ENCODE measurements at regions not wholly inside any gene's neighbourhood (a gene's known extent, or its start where the extent isn't known, plus 50 kb on each side); places are given as distances from the start of the nearest gene placed in this dataset.

DNA sequence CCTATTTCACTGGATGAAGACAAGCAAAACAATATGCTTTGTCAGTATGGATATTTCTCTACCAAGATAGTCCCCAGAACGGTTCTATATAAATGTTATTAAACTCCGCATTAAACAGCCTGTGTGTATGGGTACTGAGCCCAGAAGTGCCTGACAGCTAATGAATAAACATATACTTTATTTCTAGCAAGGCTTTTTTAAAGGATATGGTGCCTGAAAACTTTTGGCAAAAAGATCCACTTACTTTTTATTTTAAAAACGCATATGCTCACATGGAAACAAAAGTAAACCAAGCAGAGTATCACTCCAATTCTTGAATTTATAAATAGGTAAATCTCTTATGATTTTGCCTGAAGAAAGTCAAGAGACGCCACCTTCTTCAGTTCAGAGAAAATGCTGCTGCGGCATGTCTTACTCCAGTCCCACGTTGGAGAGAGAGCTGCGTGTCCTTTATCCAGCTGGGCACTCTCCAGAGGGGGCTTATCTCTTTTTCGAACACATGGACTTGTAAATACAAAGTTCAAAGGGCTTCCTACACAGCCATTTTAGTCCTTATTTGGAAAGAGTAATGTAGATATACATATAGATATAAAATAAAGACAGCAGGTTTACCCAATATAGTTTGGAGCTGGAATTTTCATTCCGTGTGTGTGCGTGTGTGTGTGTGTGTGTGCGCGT is 264.2 kb downstream of the ADAMTS20 start:
- H2AFZ ChIP-seq (ENCODE audit: control insufficient read depth, low read length): peak overlapping the region; percentile 74
- peak overlapping the region; percentile 25 for H3K9ac ChIP-seq (ENCODE audit: control insufficient read depth, extremely low read depth, insufficient read depth, low read length)

DNA sequence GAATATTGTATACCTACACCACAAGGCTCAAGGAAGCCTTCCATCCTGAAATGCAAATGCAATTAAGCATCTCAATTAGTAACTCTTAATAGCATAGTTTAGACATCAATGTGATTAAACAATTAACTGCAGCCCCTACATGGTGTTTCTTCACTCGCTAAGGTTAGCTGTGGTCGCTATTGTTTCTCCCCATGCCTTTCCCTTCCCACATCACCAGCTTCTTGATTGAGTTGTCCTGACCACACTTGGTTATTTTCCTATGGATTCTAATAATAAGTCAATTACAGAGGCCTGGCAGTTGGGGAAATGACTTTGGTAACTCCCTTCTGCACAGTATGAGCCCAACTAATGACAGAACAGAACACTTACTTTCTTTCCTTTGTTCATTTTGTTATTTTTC is 265.0 kb downstream of the ADAMTS20 start:
- no peaks in the 10 kb centered on the region for H4K20me1 ChIP-seq (ENCODE audit: control insufficient read depth, extremely low read depth, insufficient read depth, low read length)
- no peak overlapping the region for H2AFZ ChIP-seq (ENCODE audit: control insufficient read depth, low read length)
- no peak overlapping the region for H3K27ac ChIP-seq (ENCODE audit: control insufficient read depth, insufficient read depth, low read length)
- H3K9ac ChIP-seq (ENCODE audit: control insufficient read depth, extremely low read depth, insufficient read depth, low read length): no peak overlapping the region
- dilution Hi-C loops (cut with MboI; ENCODE audit: extremely low pct_ligation_motif_present, low sequenced_read_pairs): no loop called here
- TF ChIP-seq EZH2 (IDR thresholded peaks at IDR 0.05; ENCODE audit: low read length): no peak
- TF ChIP-seq, protein P1, sequence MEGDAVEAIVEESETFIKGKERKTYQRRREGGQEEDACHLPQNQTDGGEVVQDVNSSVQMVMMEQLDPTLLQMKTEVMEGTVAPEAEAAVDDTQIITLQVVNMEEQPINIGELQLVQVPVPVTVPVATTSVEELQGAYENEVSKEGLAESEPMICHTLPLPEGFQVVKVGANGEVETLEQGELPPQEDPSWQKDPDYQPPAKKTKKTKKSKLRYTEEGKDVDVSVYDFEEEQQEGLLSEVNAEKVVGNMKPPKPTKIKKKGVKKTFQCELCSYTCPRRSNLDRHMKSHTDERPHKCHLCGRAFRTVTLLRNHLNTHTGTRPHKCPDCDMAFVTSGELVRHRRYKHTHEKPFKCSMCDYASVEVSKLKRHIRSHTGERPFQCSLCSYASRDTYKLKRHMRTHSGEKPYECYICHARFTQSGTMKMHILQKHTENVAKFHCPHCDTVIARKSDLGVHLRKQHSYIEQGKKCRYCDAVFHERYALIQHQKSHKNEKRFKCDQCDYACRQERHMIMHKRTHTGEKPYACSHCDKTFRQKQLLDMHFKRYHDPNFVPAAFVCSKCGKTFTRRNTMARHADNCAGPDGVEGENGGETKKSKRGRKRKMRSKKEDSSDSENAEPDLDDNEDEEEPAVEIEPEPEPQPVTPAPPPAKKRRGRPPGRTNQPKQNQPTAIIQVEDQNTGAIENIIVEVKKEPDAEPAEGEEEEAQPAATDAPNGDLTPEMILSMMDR (optimal IDR thresholded peaks at IDR 0.05 in 1 of 3, IDR thresholded peaks at IDR 0.05 in 1 of 3, conservative IDR thresholded peaks at IDR 0.05 in 1 of 3; ENCODE audit: extremely low read depth in 1 of 3, insufficient read depth in 2 of 3, low read length in 3 of 3): no peak
- peaks cover 29% of the 10 kb centered on the region for H3K4me1 ChIP-seq (ENCODE audit: control insufficient read depth, extremely low read depth, insufficient read depth, low read length)
- H3K79me2 ChIP-seq (ENCODE audit: control insufficient read depth, insufficient read depth, low read length): no peaks in the 10 kb centered on the region
- H3K4me2 ChIP-seq (ENCODE audit: control insufficient read depth, extremely low read depth, insufficient read depth, low read depth, low read length): no peak overlapping the region
- H3K27me3 ChIP-seq (ENCODE audit: control insufficient read depth, extremely low read depth, insufficient read depth, low read length): no peaks in the 10 kb centered on the region
- no peak overlapping the region for H3K4me3 ChIP-seq (ENCODE audit: control insufficient read depth in 2 of 3, extremely low read depth in 1 of 3, insufficient read depth in 2 of 3, low read depth in 1 of 3, low read length in 3 of 3)
- DNase-seq (ENCODE audit: low read depth, low spot score) (no peak), FAIRE-seq (no peak)
- H3K9me3 ChIP-seq (ENCODE audit: control insufficient read depth, low read depth, low read length): no peaks in the 10 kb centered on the region
- no peaks in the 10 kb centered on the region for H3K36me3 ChIP-seq (ENCODE audit: control insufficient read depth in 2 of 2, extremely low read depth in 1 of 2, insufficient read depth in 2 of 2, low read length in 2 of 2)
- H3K9me1 ChIP-seq (ENCODE audit: control insufficient read depth, extremely low read depth, insufficient read depth, low read length): no peaks in the 10 kb centered on the region

More for the DNA sequence above, 264.2 kb downstream of the ADAMTS20 start:
- FAIRE-seq (no peak), DNase-seq (ENCODE audit: low read depth, low spot score) (no peak)
- H3K79me2 ChIP-seq (ENCODE audit: control insufficient read depth, insufficient read depth, low read length): no peaks in the 10 kb centered on the region
- H3K9me3 ChIP-seq (ENCODE audit: control insufficient read depth, low read depth, low read length): no peaks in the 10 kb centered on the region
- H3K27ac ChIP-seq (ENCODE audit: control insufficient read depth, insufficient read depth, low read length): no peak overlapping the region
- H4K20me1 ChIP-seq (ENCODE audit: control insufficient read depth, extremely low read depth, insufficient read depth, low read length): no peaks in the 10 kb centered on the region
- dilution Hi-C loops (cut with MboI; ENCODE audit: extremely low pct_ligation_motif_present, low sequenced_read_pairs): no loop called here
- H3K9me1 ChIP-seq (ENCODE audit: control insufficient read depth, extremely low read depth, insufficient read depth, low read length): no peaks in the 10 kb centered on the region
- peak overlapping the region in 2 of 3 experiments; percentile 23 to 36 for H3K4me3 ChIP-seq (ENCODE audit: control insufficient read depth in 2 of 3, extremely low read depth in 1 of 3, insufficient read depth in 2 of 3, low read depth in 1 of 3, low read length in 3 of 3)
- no peaks in the 10 kb centered on the region for H3K27me3 ChIP-seq (ENCODE audit: control insufficient read depth, extremely low read depth, insufficient read depth, low read length)
- no peak for TF ChIP-seq EZH2 (IDR thresholded peaks at IDR 0.05; ENCODE audit: low read length)
- TF ChIP-seq, protein P1 (optimal IDR thresholded peaks at IDR 0.05 in 1 of 3, IDR thresholded peaks at IDR 0.05 in 1 of 3, conservative IDR thresholded peaks at IDR 0.05 in 1 of 3; ENCODE audit: extremely low read depth in 1 of 3, insufficient read depth in 2 of 3, low read length in 3 of 3): no peak
- H3K4me2 ChIP-seq (ENCODE audit: control insufficient read depth, extremely low read depth, insufficient read depth, low read depth, low read length): peak overlapping the region; percentile 50
- H3K36me3 ChIP-seq (ENCODE audit: control insufficient read depth in 2 of 2, extremely low read depth in 1 of 2, insufficient read depth in 2 of 2, low read length in 2 of 2): no peaks in the 10 kb centered on the region
- peaks cover 34% of the 10 kb centered on the region for H3K4me1 ChIP-seq (ENCODE audit: control insufficient read depth, extremely low read depth, insufficient read depth, low read length)

Data from keratinocyte (primary cell).